Choroid plexus epithelial cell (primary cell): ENCODE measurements at regions not wholly inside any gene's neighbourhood (a gene's known extent, or its start where the extent isn't known, plus 50 kb on each side); places are given as distances from the start of the nearest gene placed in this dataset.

Source experiments
- DNase-seq: peaks from one replicate; pipeline ENCODE4 v3.0.0-alpha.2; 2010; ENCODE audit warnings: low read depth
- H3K4me3 ChIP-seq: 2 replicates; pipeline ENCODE4 v1.5.1; 2011; ENCODE audit warnings: low read depth, mild to moderate bottlenecking, control low read depth, low read length, moderate library complexity
- CTCF ChIP-seq: conservative IDR thresholded peaks from 2 replicates; pipeline ENCODE4 v1.5.1; 2011; ENCODE audit warnings: low read depth, mild to moderate bottlenecking, control low read depth, inconsistent platforms, low read length, moderate library complexity

DNA sequence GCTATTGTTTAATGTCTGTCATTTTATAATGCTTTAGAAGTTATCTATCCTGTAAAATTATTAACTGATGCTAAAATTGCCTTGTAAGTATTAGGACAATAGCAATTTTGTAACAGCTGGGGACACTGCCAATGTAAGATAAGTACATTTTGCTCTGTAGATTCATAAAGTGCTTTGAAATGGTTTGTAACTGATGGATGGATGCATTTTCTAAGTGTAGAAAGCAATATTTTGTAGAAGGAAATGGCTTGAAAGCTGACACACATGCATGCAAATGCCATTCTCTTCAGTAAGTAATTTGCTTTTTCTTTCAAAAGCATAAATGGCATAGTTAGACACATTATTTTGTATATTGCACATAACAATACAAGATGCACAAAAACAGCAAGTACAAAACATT, 129.8 kb downstream of the FOXG1 start:
- no peak overlapping the region for H3K4me3 ChIP-seq
- no peak for TF ChIP-seq CTCF
- no peak for DNase-seq

GRCh38 chr14:28901631-28902030, 135.0 kb downstream of the FOXG1 start:
- DNase-seq, result no peak
- TF ChIP-seq CTCF, result no peak
- H3K4me3 ChIP-seq, result no peak overlapping the region

DNA sequence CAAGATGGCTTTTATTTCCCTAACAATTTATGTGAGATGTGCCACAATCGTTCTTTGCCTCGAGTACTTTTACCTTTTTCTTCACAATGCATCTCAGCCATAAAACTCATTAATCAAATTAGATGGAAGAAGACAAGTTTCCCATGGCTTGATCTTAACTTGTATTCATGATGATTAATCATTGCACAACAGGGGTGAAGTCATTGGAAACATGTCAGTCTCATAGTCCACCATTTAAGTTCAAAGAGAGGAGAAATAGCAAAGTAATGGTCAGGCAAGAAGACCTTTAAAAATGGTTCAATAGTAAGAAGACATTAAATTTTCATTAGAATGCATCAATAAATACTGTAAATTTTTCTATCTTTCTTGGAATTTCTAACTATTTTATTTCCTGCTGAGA, 136.3 kb downstream of the FOXG1 start:
- DNase-seq, result no peak
- TF ChIP-seq CTCF, result no peak
- no peak overlapping the region for H3K4me3 ChIP-seq

DNA sequence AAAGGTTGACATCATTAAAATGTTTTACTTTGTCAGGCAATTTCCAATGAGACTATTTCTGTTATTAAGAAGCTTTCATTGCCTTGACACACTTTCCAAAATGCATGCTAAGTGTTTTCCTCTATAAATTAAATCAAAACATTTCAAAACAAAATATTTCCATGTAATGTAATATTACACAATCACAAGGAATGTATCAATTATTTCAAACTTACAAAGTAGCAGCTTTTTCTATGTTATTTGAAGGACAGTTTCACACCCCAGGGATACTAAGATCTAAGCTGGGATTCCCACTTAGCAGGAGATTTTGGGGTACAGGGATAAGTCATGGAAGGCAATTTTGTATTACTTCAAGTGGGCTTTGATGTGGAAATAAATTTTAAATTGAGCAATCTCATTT, 144.9 kb downstream of the FOXG1 start:
- H3K4me3 ChIP-seq, result no peak overlapping the region
- no peak for DNase-seq
- TF ChIP-seq CTCF, result no peak

- no peak for DNase-seq
- H3K4me3 ChIP-seq, result no peak overlapping the region
- no peak for TF ChIP-seq CTCF
Observed at GRCh38 chr14:28913056-28913455, 146.5 kb downstream of the FOXG1 start.

- no peak for DNase-seq
- TF ChIP-seq CTCF, result no peak
- no peak overlapping the region for H3K4me3 ChIP-seq
Observed at GRCh38 chr14:28926122-28926521, 159.5 kb downstream of the FOXG1 start.

DNA sequence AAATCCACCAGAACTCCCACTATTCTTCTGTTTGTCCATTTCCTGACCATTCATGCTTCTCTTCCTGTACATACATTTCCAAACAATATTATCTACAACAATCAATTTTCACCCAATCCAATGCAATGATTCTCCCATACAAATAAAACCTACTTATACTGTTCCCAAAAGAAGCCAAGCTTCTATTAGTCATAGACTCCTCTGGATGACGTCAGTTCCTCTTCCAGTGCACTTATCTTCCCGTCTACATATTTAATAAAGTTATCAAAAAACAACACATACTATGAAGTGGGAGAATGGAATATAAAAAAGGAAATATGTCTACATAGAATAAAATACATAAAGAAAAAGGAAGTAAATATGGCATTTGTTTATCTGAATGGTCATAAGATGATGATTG, 165.4 kb downstream of the FOXG1 start:
- no peak overlapping the region for H3K4me3 ChIP-seq
- no peak for DNase-seq
- no peak for TF ChIP-seq CTCF
